A549 (cell line): ENCODE measurements at regions not wholly inside any gene's neighbourhood (a gene's known extent, or its start where the extent isn't known, plus 50 kb on each side); places are given as distances from the start of the nearest gene placed in this dataset.

ENCODE experiments used
- ATAC-seq, 2 experiments: fragments of 200-7000 bp in 1 of 2; fragments of >200 bp in 1 of 2; cut with Nextera tagmentation in 1 of 2; cut with Tn5 transposase in 1 of 2; 3 replicates each; pipeline versions ENCODE4 v1.8.0 to v1.9.1; 2018 to 2020; ENCODE audit warnings: mild to moderate bottlenecking in 1 of 2, moderate library complexity in 1 of 2
- CTCF ChIA-PET: fragments of 300-600 bp; sonication (Branson Sonifier 250); formaldehyde crosslinking; extraction: SDS; loops from one replicate; lab custom pipeline; 2021; ENCODE audit warnings: antibody characterized with exemption, inconsistent platforms; lab: Yijun Ruan, JAX
- POLR2A ChIA-PET: fragments of 350-600 bp; formaldehyde crosslinking; extraction: SDS; loops from one replicate; lab custom pipeline; 2021; ENCODE audit warnings: antibody characterized with exemption, inconsistent platforms; lab: Yijun Ruan, JAX
- DNase-seq, 2 experiments: peaks; one replicate each; pipeline versions ENCODE4 v3.0.0 to v3.0.0-alpha.2; 2011 to 2016; ENCODE audit warnings: low read depth in 1 of 2, low spot score in 1 of 2
- FAIRE-seq: peaks from 2 replicates; lab custom pipeline; 2011; peaks lifted over from hg19 to GRCh38; lab: Jason Lieb, UNC
- H3K27ac ChIP-seq, 2 experiments: fragments of >200 bp; sonication (Bioruptor Twin); formaldehyde crosslinking; 3 replicates each; pipeline ENCODE4 v1.5.1; 2016 to 2017
- H3K4me1 ChIP-seq: fragments of >200 bp; sonication (Bioruptor Twin); formaldehyde crosslinking; 3 replicates; pipeline ENCODE4 v1.6.1; 2016
- H3K4me2 ChIP-seq: fragments of >200 bp; sonication (Bioruptor Twin); formaldehyde crosslinking; 3 replicates; pipeline ENCODE4 v1.6.1; 2016
- H3K4me3 ChIP-seq: fragments of >200 bp; sonication (Bioruptor Twin); formaldehyde crosslinking; 3 replicates; pipeline ENCODE4 v1.5.1; 2016
- H3K9me3 ChIP-seq: fragments of >200 bp; sonication (Bioruptor Twin); formaldehyde crosslinking; 3 replicates; pipeline ENCODE4 v1.6.1; 2016
- EHF ChIP-seq: fragments of 250-450 bp; sonication (Bioruptor Pico); IDR thresholded peaks from 2 replicates; pipeline ENCODE4 v1.5.0; 2020; ENCODE audit warnings: mild to moderate bottlenecking
- FOSB ChIP-seq: fragments of 250-450 bp; sonication (Bioruptor Pico); IDR thresholded peaks from 2 replicates; pipeline ENCODE4 v1.5.0; 2020; ENCODE audit warnings: mild to moderate bottlenecking, moderate library complexity
- GATA3 ChIP-seq: IDR thresholded peaks from 2 replicates; pipeline ENCODE4 v1.6.1; 2012; ENCODE audit warnings: borderline replicate concordance
- HDAC2 ChIP-seq: fragments of 200-600 bp; sonication (generic); IDR thresholded peaks from 2 replicates; pipeline ENCODE4 v1.6.1; 2016
- HEYL ChIP-seq: fragments of 250-450 bp; sonication (Bioruptor Pico); IDR thresholded peaks from 2 replicates; pipeline ENCODE4 v1.8.0; 2021; ENCODE audit warnings: mild to moderate bottlenecking, moderate library complexity
- HOXA7 ChIP-seq: fragments of 250-450 bp; sonication (Bioruptor Pico); IDR thresholded peaks from 2 replicates; pipeline ENCODE4 v1.5.0; 2020; ENCODE audit warnings: mild to moderate bottlenecking, moderate library complexity
- HOXB5 ChIP-seq: fragments of 250-450 bp; sonication (Bioruptor Pico); IDR thresholded peaks from 2 replicates; pipeline ENCODE4 v1.5.0; 2020; ENCODE audit warnings: mild to moderate bottlenecking, moderate library complexity
- JUN ChIP-seq, 2 experiments: fragments of >200 bp; sonication (Bioruptor Twin); formaldehyde crosslinking; IDR thresholded peaks; 2 replicates in 1 of 2; 3 replicates in 1 of 2; pipeline ENCODE4 v1.6.1; 2016 to 2017
- KDM5A ChIP-seq: fragments of 200-600 bp; sonication (generic); IDR thresholded peaks from 2 replicates; pipeline ENCODE4 v1.6.1; 2016; ENCODE audit warnings: antibody characterized with exemption, mild to moderate bottlenecking
- NR3C1 ChIP-seq: fragments of >200 bp; sonication (Bioruptor Twin); formaldehyde crosslinking; IDR thresholded peaks from 3 replicates; pipeline ENCODE4 v1.6.1; 2017
- POLR2AphosphoS2 ChIP-seq: conservative IDR thresholded peaks from 2 replicates; pipeline ENCODE4 v1.6.1; 2012; ENCODE audit warnings: low read length, improper control_type of control experiment, inconsistent platforms
- RARB ChIP-seq: fragments of 250-450 bp; sonication (Bioruptor Pico); IDR thresholded peaks from 2 replicates; pipeline ENCODE4 v1.8.0; 2021; ENCODE audit warnings: mild to moderate bottlenecking, moderate library complexity
- RNF2 ChIP-seq: fragments of 200-600 bp; sonication (generic); IDR thresholded peaks from 2 replicates; pipeline ENCODE4 v1.6.1; 2016; ENCODE audit warnings: low read depth, mild to moderate bottlenecking, antibody characterized with exemption, moderate library complexity, borderline replicate concordance
- SMC3 ChIP-seq: fragments of >200 bp; sonication (Bioruptor Twin); formaldehyde crosslinking; IDR thresholded peaks from 3 replicates; pipeline ENCODE4 v1.6.1; 2018; ENCODE audit warnings: inconsistent platforms
- TP53 ChIP-seq: fragments of 250-450 bp; sonication (Bioruptor Pico); IDR thresholded peaks from 2 replicates; pipeline ENCODE4 v1.5.0; 2021; ENCODE audit warnings: mild to moderate bottlenecking, moderate library complexity
- ZFP36 ChIP-seq: fragments of 450-650 bp; IDR thresholded peaks from 2 replicates; pipeline ENCODE4 v1.6.1; 2014; ENCODE audit warnings: borderline replicate concordance; ENCODE audit not compliant: partially characterized antibody
- ZSCAN20 ChIP-seq: fragments of 250-450 bp; sonication (Bioruptor Pico); IDR thresholded peaks from 2 replicates; pipeline ENCODE4 v1.8.0; 2022; ENCODE audit warnings: mild to moderate bottlenecking, moderate library complexity
- WGBS: methylation state at CpG from one replicate; pipeline ENCODE4 v1.1.6; 2017; ENCODE audit errors: missing lambda C conversion rate; 5-methylcytosine and 5-hydroxymethylcytosine counted together
- TF ChIP-seq, protein P1 (sequence below): fragments of 200-600 bp; sonication (generic); IDR thresholded peaks from 2 replicates; pipeline ENCODE4 v1.6.1; 2016; ENCODE audit warnings: antibody characterized with exemption, mild to moderate bottlenecking, moderate library complexity
- TF ChIP-seq, protein P2 (sequence below): fragments of 150-350 bp; IDR thresholded peaks from 2 replicates; pipeline ENCODE4 v1.6.1; 2014; ENCODE audit warnings: low read depth, mild to moderate bottlenecking, low read length
- TF ChIP-seq, protein P3 (sequence below): IDR thresholded peaks from 2 replicates; pipeline ENCODE4 v1.6.1; 2012
- TF ChIP-seq, protein P4 (sequence below): IDR thresholded peaks from 2 replicates; pipeline ENCODE4 v1.6.1; 2012; ENCODE audit warnings: low read depth, borderline replicate concordance
- TF ChIP-seq, protein P5 (sequence below): fragments of >200 bp; sonication (Bioruptor Twin); formaldehyde crosslinking; IDR thresholded peaks from 3 replicates; pipeline ENCODE4 v1.6.1; 2016

DNA sequence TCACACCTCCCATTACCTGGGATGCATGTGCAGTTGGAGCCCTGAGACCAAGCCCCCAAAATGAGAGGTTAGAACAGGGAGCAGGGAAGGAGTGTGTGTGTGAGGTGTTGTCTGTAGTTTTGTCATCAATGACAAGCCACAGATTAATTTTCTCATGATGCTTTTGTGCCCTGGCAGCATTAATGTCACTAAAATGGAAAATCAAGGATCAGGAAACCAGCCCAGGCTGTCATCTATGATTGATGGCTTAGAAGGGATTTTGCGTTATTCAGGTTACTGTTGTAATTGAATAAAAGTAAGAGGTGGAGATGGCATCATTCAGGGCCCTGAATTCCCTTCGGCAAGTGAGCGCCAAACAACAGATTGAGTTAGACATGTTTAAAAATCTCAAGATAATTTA is 130.5 kb upstream of the C1QTNF7 start:
- Histone ChIP-seq H3K4me1 (no peaks in the 10 kb centered on the region), H3K4me3 (no peak overlapping the region), H3K27ac (no peak overlapping the region), H3K9me3 (no peaks in the 10 kb centered on the region), H3K4me2 (no peak overlapping the region)
- CTCF ChIA-PET: no interaction called here
- POLR2A ChIA-PET: no interaction called here
- ATAC-seq (no peak), DNase-seq (no peak), FAIRE-seq (no peak)
- TF ChIP-seq FOSB (no peak), HOXA7 (CRISPR knock-in tag) (no peak), HDAC2 (no peak), TP53 (no peak), ZFP36 (no peak), ZSCAN20 (CRISPR knock-in tag) (no peak), KDM5A (no peak), EHF (CRISPR knock-in tag) (no peak), NR3C1 (no peak), HEYL (CRISPR knock-in tag) (no peak), JUN (IDR thresholded peaks at IDR 0.05) (no peak), HOXB5 (CRISPR knock-in tag) (no peak), GATA3 (no peak)
- TF ChIP-seq, protein P1, sequence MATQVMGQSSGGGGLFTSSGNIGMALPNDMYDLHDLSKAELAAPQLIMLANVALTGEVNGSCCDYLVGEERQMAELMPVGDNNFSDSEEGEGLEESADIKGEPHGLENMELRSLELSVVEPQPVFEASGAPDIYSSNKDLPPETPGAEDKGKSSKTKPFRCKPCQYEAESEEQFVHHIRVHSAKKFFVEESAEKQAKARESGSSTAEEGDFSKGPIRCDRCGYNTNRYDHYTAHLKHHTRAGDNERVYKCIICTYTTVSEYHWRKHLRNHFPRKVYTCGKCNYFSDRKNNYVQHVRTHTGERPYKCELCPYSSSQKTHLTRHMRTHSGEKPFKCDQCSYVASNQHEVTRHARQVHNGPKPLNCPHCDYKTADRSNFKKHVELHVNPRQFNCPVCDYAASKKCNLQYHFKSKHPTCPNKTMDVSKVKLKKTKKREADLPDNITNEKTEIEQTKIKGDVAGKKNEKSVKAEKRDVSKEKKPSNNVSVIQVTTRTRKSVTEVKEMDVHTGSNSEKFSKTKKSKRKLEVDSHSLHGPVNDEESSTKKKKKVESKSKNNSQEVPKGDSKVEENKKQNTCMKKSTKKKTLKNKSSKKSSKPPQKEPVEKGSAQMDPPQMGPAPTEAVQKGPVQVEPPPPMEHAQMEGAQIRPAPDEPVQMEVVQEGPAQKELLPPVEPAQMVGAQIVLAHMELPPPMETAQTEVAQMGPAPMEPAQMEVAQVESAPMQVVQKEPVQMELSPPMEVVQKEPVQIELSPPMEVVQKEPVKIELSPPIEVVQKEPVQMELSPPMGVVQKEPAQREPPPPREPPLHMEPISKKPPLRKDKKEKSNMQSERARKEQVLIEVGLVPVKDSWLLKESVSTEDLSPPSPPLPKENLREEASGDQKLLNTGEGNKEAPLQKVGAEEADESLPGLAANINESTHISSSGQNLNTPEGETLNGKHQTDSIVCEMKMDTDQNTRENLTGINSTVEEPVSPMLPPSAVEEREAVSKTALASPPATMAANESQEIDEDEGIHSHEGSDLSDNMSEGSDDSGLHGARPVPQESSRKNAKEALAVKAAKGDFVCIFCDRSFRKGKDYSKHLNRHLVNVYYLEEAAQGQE: no peak
- TF ChIP-seq, protein P2, sequence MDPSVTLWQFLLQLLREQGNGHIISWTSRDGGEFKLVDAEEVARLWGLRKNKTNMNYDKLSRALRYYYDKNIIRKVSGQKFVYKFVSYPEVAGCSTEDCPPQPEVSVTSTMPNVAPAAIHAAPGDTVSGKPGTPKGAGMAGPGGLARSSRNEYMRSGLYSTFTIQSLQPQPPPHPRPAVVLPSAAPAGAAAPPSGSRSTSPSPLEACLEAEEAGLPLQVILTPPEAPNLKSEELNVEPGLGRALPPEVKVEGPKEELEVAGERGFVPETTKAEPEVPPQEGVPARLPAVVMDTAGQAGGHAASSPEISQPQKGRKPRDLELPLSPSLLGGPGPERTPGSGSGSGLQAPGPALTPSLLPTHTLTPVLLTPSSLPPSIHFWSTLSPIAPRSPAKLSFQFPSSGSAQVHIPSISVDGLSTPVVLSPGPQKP: no peak
- TF ChIP-seq, protein P3, sequence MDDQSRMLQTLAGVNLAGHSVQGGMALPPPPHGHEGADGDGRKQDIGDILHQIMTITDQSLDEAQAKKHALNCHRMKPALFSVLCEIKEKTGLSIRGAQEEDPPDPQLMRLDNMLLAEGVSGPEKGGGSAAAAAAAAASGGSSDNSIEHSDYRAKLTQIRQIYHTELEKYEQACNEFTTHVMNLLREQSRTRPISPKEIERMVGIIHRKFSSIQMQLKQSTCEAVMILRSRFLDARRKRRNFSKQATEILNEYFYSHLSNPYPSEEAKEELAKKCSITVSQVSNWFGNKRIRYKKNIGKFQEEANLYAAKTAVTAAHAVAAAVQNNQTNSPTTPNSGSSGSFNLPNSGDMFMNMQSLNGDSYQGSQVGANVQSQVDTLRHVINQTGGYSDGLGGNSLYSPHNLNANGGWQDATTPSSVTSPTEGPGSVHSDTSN: no peak
- TF ChIP-seq, protein P4, sequence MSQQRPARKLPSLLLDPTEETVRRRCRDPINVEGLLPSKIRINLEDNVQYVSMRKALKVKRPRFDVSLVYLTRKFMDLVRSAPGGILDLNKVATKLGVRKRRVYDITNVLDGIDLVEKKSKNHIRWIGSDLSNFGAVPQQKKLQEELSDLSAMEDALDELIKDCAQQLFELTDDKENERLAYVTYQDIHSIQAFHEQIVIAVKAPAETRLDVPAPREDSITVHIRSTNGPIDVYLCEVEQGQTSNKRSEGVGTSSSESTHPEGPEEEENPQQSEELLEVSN: no peak
- 89% methylated on average over 3 of the region's 3 CpGs for WGBS

DNA sequence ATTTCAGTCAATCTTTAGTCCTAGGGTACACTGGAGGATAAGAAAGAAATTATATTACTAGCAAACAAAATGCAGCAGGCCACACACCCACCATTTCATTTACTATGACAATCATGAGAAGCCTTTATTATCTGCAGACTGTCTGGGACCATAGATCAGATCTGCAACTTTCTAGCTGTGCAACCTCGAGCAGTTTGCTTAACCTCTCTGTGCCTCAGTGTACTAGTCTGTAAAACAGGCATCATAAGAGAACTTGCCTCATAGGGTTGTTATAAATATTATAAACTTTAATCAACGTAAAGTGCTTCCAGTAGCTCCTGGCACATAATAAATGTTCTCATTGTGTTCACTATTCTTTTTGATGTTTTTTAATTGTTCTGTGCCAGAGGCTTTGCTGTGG is 128.2 kb upstream of the C1QTNF7 start:
- 26% methylated on average over 2 of the region's 2 CpGs for WGBS
- H3K4me1 ChIP-seq: peaks cover 15% of the 10 kb centered on the region

More for the DNA sequence above, 128.2 kb upstream of the C1QTNF7 start:
- no peaks in the 10 kb centered on the region for H3K9me3 ChIP-seq
- DNase-seq (no peak), ATAC-seq (no peak), FAIRE-seq (no peak)
- no peak overlapping the region for H3K4me3 ChIP-seq
- H3K4me2 ChIP-seq: no peak overlapping the region
- no peak for TF ChIP-seq RNF2
- TF ChIP-seq, protein P5, sequence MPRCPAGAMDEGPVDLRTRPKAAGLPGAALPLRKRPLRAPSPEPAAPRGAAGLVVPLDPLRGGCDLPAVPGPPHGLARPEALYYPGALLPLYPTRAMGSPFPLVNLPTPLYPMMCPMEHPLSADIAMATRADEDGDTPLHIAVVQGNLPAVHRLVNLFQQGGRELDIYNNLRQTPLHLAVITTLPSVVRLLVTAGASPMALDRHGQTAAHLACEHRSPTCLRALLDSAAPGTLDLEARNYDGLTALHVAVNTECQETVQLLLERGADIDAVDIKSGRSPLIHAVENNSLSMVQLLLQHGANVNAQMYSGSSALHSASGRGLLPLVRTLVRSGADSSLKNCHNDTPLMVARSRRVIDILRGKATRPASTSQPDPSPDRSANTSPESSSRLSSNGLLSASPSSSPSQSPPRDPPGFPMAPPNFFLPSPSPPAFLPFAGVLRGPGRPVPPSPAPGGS: no peak
- TF ChIP-seq, protein P1: no peak
- TF ChIP-seq POLR2AphosphoS2: no peak
- no peak for TF ChIP-seq SMC3
- TF ChIP-seq RARB (CRISPR knock-in tag): no peak
- no peak overlapping the region for H3K27ac ChIP-seq
- ChIA-PET POLR2A (no interaction called here), CTCF (interaction anchor here (1.9 kb wide), 1 partner anchor 97 kb away, joined by 5 read pairs; no protein-coding TSS in a partner anchor)
